ENCODE measurements at regions not wholly inside any gene's neighbourhood (a gene's known extent, or its start where the extent isn't known, plus 50 kb on each side); places are given as distances from the start of the nearest gene placed in this dataset.
"Not testable (repeated sequence)": the region's sequence is repeated elsewhere in the genome, so short reads cannot be mapped to it uniquely, and the experiment has no call there.

DNA sequence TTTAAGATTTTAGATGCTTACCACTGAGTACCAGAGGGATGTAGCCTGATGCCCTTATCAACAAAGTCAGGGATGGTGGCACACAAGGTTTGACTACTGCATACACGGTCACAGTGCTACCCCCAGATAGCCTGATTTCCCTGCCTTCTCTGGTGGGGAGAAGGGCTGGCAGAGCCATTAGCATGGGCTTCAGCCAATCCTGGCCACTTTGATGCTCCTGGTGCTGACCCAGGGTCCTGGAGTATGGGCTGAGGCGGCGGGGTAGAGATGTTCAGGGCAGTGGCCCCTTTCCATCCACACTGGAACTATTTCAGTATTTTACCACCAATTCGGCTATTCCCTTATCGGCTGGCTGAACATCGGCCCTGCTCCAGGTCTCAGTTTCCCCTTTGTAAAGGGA, 83.2 kb downstream of the POTEB3 start:
- H3K36me3 ChIP-seq; H3K4me3 ChIP-seq; H3K4me1 ChIP-seq; DNase-seq; H3K9me3 ChIP-seq; H3K27me3 ChIP-seq; H3K27ac ChIP-seq; intact Hi-C loops (cut with DNase I; ENCODE audit: low total_unique reads): not testable (repeated sequence)
- WGBS, 5 donors: 67 to 100% (median 82%) methylated on average over 1 to 3 of the region's 6 CpGs; no CpG with 5 or more reads in 2 of the 5 donors

DNA sequence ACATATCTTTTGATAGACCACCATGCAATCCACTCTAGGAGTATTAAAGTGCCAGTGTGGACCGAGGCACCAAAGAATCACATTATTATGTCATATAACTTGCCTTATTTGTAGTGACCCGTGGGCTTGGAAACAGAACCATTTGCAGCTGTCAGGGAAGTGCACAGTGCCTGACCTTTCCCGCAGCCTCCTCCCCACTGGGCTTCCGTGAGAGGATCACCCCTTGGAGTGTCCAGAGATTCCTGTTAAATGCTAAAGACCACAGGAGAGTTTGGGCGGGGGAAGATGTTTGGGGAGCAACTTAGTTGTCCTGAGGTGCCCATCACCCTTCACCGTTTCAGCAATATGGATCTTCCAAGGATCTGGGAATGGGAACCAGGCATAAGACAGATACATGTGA, 84.4 kb downstream of the POTEB3 start:
- H3K36me3 ChIP-seq; H3K27ac ChIP-seq; H3K4me3 ChIP-seq; H3K27me3 ChIP-seq; H3K4me1 ChIP-seq; H3K9me3 ChIP-seq; DNase-seq; intact Hi-C loops (cut with DNase I; ENCODE audit: low total_unique reads): not testable (repeated sequence)
- 63 to 82% (median 69%) methylated on average over 2 to 3 of the region's 6 CpGs; no CpG with 5 or more reads in 1 of the 5 donors for whole genome bisulfite sequencing, 5 donors

DNA sequence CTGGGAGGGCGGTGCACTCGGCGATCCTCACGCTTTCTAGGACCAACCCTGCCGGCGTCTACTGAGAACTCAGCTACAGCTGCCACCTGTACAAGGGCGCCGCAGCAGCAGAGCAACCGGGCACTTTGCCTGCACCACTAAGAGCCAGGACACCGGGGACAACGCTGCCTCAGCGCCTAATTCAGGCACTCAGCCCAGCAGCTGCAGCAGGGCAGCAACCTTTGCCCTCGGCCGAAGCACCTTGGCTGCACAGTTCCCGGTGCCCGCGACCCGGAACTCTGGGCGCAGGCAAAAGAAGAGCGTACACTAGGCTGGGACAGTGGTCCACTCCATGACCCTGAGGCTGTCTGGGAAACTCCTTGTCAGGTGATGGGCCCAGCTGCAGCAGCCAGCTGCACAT, 85.7 kb downstream of the POTEB3 start:
- H3K9me3 ChIP-seq; H3K4me3 ChIP-seq; H3K36me3 ChIP-seq; H3K4me1 ChIP-seq; DNase-seq; intact Hi-C loops (cut with DNase I; ENCODE audit: low total_unique reads); H3K27me3 ChIP-seq; H3K27ac ChIP-seq: not testable (repeated sequence)
- 70 to 79% methylated on average over 3 to 5 of the region's 20 CpGs; no CpG with 5 or more reads in 3 of the 5 donors for WGBS, 5 donors

DNA sequence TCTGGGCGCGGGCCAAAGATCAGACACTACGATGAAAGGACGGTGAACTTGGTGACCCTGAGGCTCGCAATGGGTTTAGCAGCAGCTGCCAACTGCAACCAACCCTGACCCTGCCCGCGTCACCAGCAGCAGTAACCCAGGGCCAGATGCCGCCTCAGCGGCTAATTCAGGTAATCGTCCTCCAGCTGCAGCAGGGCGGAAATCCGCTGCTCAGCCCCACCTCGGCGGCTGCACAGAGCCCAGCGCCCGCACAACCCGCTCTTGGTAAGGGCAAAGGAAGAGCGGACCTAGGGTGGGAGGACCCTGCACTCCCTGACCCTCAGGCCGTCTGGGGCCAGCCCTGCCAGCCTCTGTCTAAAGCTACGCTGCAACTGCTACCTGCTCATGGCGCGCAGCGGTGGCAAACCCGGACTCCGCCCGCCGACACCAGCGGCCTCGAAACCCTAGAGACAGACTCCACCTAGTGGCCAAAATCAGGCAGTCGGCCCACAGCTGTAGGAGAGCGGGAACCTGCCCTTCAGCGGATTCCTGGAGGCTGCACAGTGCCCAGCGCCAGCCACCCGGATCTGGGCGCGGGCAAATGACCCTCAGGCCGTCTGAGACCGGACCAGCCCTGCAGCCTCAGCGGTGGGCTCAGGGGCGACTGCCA, 87.5 kb downstream of the POTEB3 start:
- DNase-seq; H3K36me3 ChIP-seq; H3K4me3 ChIP-seq; H3K27me3 ChIP-seq; H3K4me1 ChIP-seq; H3K9me3 ChIP-seq; H3K27ac ChIP-seq; intact Hi-C loops (cut with DNase I; ENCODE audit: low total_unique reads): not testable (repeated sequence)
- no CpG with 5 or more reads among the region's 40 CpGs for WGBS, 5 donors

DNA sequence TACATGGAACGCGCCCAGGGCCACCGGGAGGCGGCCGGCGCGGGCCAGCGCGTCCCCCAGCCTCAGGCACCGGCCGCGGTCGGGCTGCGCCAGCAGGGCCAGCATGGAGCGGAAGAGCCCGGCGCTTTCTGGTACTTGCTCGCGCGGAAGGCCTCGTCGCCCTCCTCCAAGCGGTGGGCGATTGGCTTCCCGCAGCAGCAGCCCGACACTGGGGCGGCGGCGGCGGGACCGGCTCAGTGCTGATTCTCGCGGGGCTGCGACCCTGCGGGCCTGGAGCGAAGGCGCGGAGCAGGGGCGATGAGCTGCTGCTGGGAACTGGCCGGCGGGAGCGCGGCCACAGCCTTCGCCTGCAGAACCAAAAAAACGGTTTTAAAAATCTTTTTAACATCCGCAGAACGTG, 95.3 kb downstream of the POTEB3 start:
- WGBS, 5 donors: 23 to 50% (median 38%) methylated on average over 15 to 19 of the region's 47 CpGs; no CpG with 5 or more reads in 2 of the 5 donors

DNA sequence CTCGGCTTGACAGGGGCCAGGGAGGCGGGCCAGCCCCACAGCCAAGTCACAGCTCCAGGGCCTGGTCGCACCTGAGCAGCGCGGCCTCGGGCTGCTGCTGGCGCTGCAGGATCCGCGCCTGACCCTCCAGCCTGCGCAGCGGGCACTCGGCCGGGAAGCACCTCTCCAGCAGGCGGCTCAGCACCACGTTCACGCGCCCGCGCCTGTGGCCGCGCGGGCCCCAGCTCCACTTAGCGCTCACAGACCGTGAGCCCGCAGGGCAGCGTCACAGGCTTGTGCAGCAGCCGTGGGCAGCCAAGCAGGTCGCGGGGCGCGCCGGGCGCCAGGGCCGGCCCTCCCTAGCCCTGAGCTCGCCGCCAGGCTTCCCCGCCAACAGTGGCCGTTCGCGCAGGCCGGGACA, 95.8 kb downstream of the POTEB3 start:
- intact Hi-C loops (cut with DNase I; ENCODE audit: low total_unique reads); H3K27ac ChIP-seq; H3K9me3 ChIP-seq; H3K27me3 ChIP-seq; DNase-seq; H3K4me3 ChIP-seq; H3K4me1 ChIP-seq; H3K36me3 ChIP-seq: not testable (repeated sequence)
- no CpG with 5 or more reads among the region's 41 CpGs for WGBS, 5 donors

More for the DNA sequence above, 95.3 kb downstream of the POTEB3 start:
- H3K27ac ChIP-seq; intact Hi-C loops (cut with DNase I; ENCODE audit: low total_unique reads); H3K4me1 ChIP-seq; H3K36me3 ChIP-seq; H3K27me3 ChIP-seq; H3K9me3 ChIP-seq; DNase-seq; H3K4me3 ChIP-seq: not testable (repeated sequence)

DNA sequence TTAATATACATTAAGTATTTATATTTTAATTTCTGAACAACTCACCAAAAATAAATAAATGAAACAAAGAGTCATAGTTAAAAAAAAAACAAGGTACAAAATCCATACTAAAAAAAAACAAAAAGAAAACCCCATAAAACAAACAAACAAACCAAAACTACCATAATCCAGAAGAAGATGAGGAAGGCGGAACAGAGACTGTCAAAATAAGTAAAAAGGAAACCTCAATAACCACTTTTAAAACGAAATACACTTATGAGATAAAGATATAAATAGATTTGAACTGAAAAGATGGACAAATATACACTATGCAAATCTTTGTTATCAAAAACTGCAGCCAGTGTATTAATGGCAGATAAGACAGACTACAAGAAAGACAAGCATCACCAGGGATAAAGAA, 103.3 kb downstream of the POTEB3 start:
- H3K4me1 ChIP-seq; H3K9me3 ChIP-seq; intact Hi-C loops (cut with DNase I; ENCODE audit: low total_unique reads); H3K36me3 ChIP-seq; H3K27me3 ChIP-seq; H3K4me3 ChIP-seq; DNase-seq; H3K27ac ChIP-seq: not testable (repeated sequence)
- WGBS, 5 donors: no CpG with 5 or more reads among the region's 2 CpGs

DNA sequence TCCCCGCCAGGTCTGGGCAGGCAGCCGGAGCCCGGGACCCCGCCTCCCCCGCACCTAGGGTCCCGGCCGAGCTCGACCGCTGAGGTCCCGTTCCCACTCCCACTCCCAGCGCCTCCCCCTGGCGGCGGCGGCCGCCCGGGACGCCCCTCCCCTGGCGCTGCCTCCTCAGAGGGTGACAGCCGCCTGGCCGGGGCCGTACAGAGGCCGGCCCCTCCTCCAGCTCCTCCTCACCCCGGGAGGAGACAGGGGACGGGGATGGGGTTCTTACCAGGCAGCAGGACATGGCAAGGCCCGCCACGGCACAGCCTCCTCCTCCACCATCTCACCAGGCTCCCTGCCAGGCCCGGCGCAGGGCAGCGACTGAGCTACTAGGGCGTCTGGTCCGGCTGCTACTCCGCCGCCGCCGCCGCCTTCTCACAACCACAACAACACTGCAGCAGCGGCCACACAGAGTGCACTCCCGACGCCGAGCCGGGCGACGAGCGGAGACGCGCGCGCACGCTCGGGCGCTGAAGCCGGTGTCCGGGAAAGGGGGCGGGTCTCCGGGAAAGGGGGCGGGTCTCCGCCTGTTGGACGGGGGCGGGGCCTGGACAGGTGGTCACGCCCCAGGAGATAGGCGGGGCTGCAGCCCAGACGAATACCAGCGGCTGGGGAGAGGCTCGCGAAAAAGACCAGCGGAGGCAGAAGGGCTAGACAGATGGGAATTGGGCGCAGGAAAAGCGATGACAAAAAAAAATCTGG, 115.4 kb downstream of the POTEB3 start:
- H3K27me3 ChIP-seq; intact Hi-C loops (cut with DNase I; ENCODE audit: low total_unique reads); H3K9me3 ChIP-seq; H3K4me3 ChIP-seq; DNase-seq; H3K36me3 ChIP-seq; H3K4me1 ChIP-seq; H3K27ac ChIP-seq: not testable (repeated sequence)
- 17 to 71% (median 53%) methylated on average over 8 to 30 of the region's 68 CpGs for WGBS, 5 donors

DNA sequence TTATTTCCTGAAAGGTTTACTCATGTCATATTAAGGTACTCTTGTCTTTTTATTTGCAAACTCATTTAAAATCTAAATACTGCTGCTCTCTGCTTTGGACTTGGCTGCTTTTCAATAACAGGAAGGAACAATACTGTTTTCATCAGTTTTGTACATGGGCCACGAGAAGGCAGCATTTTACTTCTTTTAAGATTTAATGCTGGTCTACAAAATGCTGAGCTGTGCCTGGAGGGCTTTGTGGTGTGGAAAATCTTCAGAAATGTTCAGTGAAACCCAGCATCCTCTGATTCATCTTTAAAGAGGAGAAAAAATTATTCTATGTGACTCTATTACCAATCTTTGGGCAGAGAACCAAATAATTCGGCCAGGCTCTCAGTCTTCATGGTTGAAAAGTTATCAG, 155.9 kb downstream of the POTEB3 start:
- H3K9me3 ChIP-seq; H3K27me3 ChIP-seq; intact Hi-C loops (cut with DNase I; ENCODE audit: low total_unique reads); H3K4me1 ChIP-seq; H3K36me3 ChIP-seq; H3K4me3 ChIP-seq; H3K27ac ChIP-seq; DNase-seq: not testable (repeated sequence)
- whole genome bisulfite sequencing, 5 donors: 11 to 50% (median 41%) methylated on average over 1 of the region's 2 CpGs

DNA sequence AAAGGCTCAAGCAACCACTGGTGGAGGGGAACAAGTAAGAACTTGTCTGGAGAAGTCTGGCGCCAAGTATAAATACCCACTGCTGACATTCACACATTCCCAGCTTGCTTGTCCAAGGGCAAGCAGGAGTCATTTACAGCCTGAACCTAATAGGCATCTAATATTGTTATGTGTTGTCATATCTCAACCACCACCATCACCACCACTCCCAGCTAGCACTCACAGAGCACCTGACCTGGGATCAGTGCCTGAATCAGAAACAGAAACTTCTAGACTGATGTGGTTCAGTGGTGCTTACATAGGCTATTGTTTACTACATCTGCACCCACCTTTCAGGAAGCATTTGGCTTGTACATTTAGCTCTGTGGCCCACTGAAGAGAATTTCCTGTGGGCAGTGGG, 157.1 kb downstream of the POTEB3 start:
- H3K9me3 ChIP-seq; H3K4me3 ChIP-seq; intact Hi-C loops (cut with DNase I; ENCODE audit: low total_unique reads); H3K27me3 ChIP-seq; H3K27ac ChIP-seq; H3K36me3 ChIP-seq; H3K4me1 ChIP-seq; DNase-seq: not testable (repeated sequence)
- no CpG with 5 or more reads among the region's 1 CpG for WGBS, 5 donors

DNA sequence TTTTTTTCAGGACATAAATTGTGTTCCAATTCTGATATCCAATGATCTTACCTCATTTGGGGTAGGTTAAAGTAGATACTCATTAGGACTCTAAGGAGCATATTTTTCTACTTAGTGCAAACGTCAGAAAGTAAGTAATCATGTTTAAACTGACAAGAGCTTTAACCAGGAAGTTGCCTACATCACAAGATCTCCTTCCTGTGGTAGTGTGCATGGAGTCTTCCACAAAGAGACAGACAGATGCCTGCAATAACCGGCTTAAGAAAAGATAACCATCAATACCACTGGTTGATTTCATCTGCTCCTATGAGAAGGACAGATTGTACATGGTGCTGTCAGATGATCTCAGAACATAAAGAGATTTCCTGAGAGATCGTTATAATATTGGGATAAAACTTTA, 160.0 kb downstream of the POTEB3 start:
- H3K4me1 ChIP-seq; DNase-seq; intact Hi-C loops (cut with DNase I; ENCODE audit: low total_unique reads); H3K27me3 ChIP-seq; H3K27ac ChIP-seq; H3K9me3 ChIP-seq; H3K4me3 ChIP-seq; H3K36me3 ChIP-seq: not testable (repeated sequence)
- no CpG with 5 or more reads among the region's 3 CpGs for WGBS, 5 donors

DNA sequence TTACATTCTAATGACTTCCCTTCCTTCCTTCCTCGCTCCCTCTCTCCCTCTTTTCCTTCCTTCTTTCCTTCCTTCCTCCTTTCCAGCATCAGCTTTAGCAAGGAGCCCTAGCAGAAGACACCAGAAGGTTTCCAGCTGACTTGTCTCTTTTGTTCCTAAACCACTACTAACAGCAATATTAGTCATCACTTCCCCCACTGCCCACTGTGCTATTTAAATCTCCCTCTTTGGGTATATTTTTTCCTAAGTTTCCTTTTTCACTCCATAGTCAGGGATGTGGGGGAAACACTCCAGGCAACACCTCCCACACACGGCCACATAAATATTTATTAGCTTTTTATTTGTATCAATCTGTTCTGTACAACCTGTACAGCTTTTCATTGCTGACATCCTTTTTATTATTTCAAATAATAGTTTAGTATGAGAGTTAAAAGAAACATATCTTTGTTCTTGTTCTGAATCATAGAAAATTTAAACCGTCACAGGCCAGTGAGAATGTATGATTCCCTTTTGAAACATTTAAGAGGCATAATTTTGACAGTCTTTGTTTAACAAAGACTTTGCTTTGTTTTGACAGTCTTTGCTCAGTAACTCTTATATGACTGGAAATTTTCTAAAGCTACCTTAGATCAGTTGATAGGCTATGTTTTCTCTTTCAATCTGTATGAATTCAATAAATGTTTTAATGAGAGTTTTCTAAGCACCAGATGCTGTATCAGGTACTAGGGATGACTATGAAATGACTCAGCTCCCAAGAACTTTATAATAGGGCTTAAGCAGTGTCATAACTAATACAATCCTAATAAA, 167.9 kb downstream of the POTEB3 start:
- H3K4me1 ChIP-seq; intact Hi-C loops (cut with DNase I; ENCODE audit: low total_unique reads); H3K27me3 ChIP-seq; H3K27ac ChIP-seq; H3K9me3 ChIP-seq; H3K4me3 ChIP-seq; H3K36me3 ChIP-seq: not testable (repeated sequence)
- peak in 1 of 2 donors; percentile 0 for DNase-seq
- 50 to 56% (median 52%) methylated on average over 3 of the region's 3 CpGs for WGBS, 5 donors
